Liver (tissue), 8 donors: ENCODE measurements at regions not wholly inside any gene's neighbourhood (a gene's known extent, or its start where the extent isn't known, plus 50 kb on each side); places are given as distances from the start of the nearest gene placed in this dataset.
"Not testable (repeated sequence)": the region's sequence is repeated elsewhere in the genome, so short reads cannot be mapped to it uniquely, and the experiment has no call there.

Source experiments
- DNase-seq: peaks from one replicate; pipeline ENCODE4 v3.0.0-alpha.2; 2017; ENCODE audit warnings: low spot score
- H3K27ac ChIP-seq, 2 donors: one replicate each; pipeline ENCODE4 v1.7.0; 2013; ENCODE audit warnings: inconsistent platforms in 2 of 2, low read length in 2 of 2, control low read depth in 1 of 2, low read depth in 1 of 2, mild to moderate bottlenecking in 1 of 2
- H3K27me3 ChIP-seq, 4 donors: one replicate each; pipeline versions ENCODE4 v1.6.1 to v1.7.0; 2013; ENCODE audit warnings: low read length in 3 of 4, inconsistent platforms in 1 of 4, mild to moderate bottlenecking in 1 of 4, moderate library complexity in 1 of 4; ENCODE audit not compliant: control insufficient read depth in 4 of 4, insufficient read depth in 4 of 4
- H3K36me3 ChIP-seq, 4 donors: one replicate each; pipeline versions ENCODE4 v1.6.1 to v1.7.0; 2013; ENCODE audit warnings: low read length in 3 of 4, mild to moderate bottlenecking in 3 of 4, low read depth in 1 of 4, moderate library complexity in 1 of 4; ENCODE audit not compliant: control insufficient read depth in 4 of 4, insufficient read depth in 3 of 4
- H3K4me1 ChIP-seq, 4 donors: one replicate each; pipeline versions ENCODE4 v1.6.1 to v1.7.0; 2013; ENCODE audit warnings: low read length in 3 of 4, mild to moderate bottlenecking in 3 of 4, moderate library complexity in 1 of 4; ENCODE audit not compliant: control insufficient read depth in 4 of 4, insufficient read depth in 4 of 4
- H3K4me3 ChIP-seq, 3 donors: one replicate each; pipeline versions ENCODE4 v1.6.1 to v1.7.0; 2013; ENCODE audit warnings: low read length in 3 of 3, control low read depth in 1 of 3, low read depth in 1 of 3, mild to moderate bottlenecking in 1 of 3
- H3K9ac ChIP-seq, 2 donors: one replicate each; pipeline ENCODE4 v1.7.0; 2013; ENCODE audit warnings: low read length in 2 of 2, mild to moderate bottlenecking in 2 of 2, moderate library complexity in 2 of 2, control low read depth in 1 of 2, low read depth in 1 of 2
- H3K9me3 ChIP-seq, 4 donors: one replicate each; pipeline versions ENCODE4 v1.6.1 to v1.7.0; 2013; ENCODE audit warnings: low read length in 3 of 4; ENCODE audit not compliant: control insufficient read depth in 4 of 4
- FOXA1 ChIP-seq: IDR thresholded peaks from 2 replicates; pipeline ENCODE4 v1.6.1; 2016; ENCODE audit warnings: antibody characterized with exemption
- FOXA2 ChIP-seq: IDR thresholded peaks from 2 replicates; pipeline ENCODE4 v1.6.1; 2016; ENCODE audit warnings: antibody characterized with exemption
- GABPA ChIP-seq, 2 donors: IDR thresholded peaks in 1 of 2; conservative IDR thresholded peaks in 1 of 2; 2 replicates each; pipeline ENCODE4 v1.6.1; 2016; ENCODE audit warnings: antibody characterized with exemption in 2 of 2, mild to moderate bottlenecking in 1 of 2, moderate library complexity in 1 of 2
- HNF4A ChIP-seq, 2 donors: conservative IDR thresholded peaks; 2 replicates each; pipeline ENCODE4 v1.6.1; 2016; ENCODE audit warnings: antibody characterized with exemption in 2 of 2, mild to moderate bottlenecking in 2 of 2
- HNF4G ChIP-seq: IDR thresholded peaks from 2 replicates; pipeline ENCODE4 v1.6.1; 2016; ENCODE audit warnings: antibody characterized with exemption
- JUND ChIP-seq, 2 donors: IDR thresholded peaks; 2 replicates each; pipeline ENCODE4 v1.6.1; 2016; ENCODE audit warnings: antibody characterized with exemption in 2 of 2
- RAD21 ChIP-seq, 2 donors: IDR thresholded peaks; 2 replicates each; pipeline ENCODE4 v1.6.1; 2016; ENCODE audit warnings: antibody characterized with exemption in 2 of 2, mild to moderate bottlenecking in 2 of 2
- RXRA ChIP-seq, 2 donors: IDR thresholded peaks; 2 replicates each; pipeline ENCODE4 v1.6.1; 2017 to 2018; ENCODE audit warnings: antibody characterized with exemption in 2 of 2, mild to moderate bottlenecking in 1 of 2
- TAF1 ChIP-seq: conservative IDR thresholded peaks from 2 replicates; pipeline ENCODE4 v1.6.1; 2016; ENCODE audit warnings: antibody characterized with exemption, mild to moderate bottlenecking
- WGBS: extraction: QIAGEN DNeasy Blood & Tissue Kit; methylation state at CpG from one replicate; pipeline ENCODE4 v1.1.7; 2013; 5-methylcytosine and 5-hydroxymethylcytosine counted together
- TF ChIP-seq, protein P1 (sequence below): IDR thresholded peaks from 2 replicates; pipeline ENCODE4 v1.6.1; 2016; ENCODE audit warnings: antibody characterized with exemption, mild to moderate bottlenecking
- TF ChIP-seq, protein P2 (sequence below): fragments of 150-350 bp; IDR thresholded peaks from 2 replicates; pipeline ENCODE4 v1.5.1; 2017; ENCODE audit warnings: improper control_type of control experiment, low read depth, low read length; ENCODE audit not compliant: missing input control
- donor health status: healthy.
- donor health status: healthy.
- donor health status: healthy.
- donor health status: healthy.
- donor health status: healthy.

DNA sequence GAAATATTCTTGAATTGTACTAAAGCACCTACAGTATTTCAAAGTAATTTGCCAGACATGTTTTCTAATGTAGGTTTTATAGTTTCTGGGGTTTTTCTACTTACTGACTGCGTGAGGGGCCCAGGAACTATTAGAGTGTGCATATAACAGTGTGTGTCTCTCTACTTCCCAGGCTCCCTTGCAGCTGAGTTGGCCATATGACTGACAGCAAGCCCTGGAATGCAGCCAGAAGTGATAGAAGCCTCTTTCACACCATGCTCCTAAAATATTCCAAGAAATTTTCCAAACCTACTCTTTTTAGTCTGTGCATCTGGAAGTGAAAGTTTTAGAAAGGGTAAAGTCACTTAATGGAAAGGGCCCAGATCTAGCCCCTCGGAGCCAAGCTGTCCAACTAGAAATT, 96.7 kb upstream of the SLC7A11 start (continued):
- no peak for TF ChIP-seq FOXA1

DNA sequence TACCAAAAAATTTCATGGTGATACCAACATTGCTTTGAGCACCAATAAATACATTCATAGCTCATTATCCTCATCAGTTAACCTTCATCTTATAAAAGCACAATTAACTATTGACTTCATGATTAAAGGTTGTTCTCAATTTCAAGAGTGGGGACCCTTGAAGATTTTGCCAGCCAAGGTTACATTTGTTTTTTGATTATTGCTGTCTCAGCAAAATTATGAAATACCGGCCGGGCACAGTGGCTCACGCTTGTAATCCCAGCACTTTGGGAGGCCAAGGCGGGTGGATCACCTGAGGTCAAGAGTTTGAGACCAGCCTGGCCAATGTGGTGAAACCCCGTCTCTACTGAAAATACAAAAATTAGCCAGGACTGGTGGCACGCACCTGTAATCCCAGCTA, 96.1 kb upstream of the SLC7A11 start:
- not testable (repeated sequence) for DNase-seq, H3K9ac ChIP-seq
- WGBS = 90% methylated on average over 6 of the region's 6 CpGs

GRCh38 chr4:138334346-138335016, 92.3 kb upstream of the SLC7A11 start:
- H3K9ac ChIP-seq = no peak overlapping the region
- no peak overlapping the region for H3K27ac ChIP-seq
- peak overlapping the region in 2 of 3 donors; percentile 8 to 41 for H3K4me3 ChIP-seq
- no peaks in the 10 kb centered on the region for H3K36me3 ChIP-seq
- TF ChIP-seq HNF4A (conservative IDR thresholded peaks at IDR 0.05) (peak in 1 of 2 donors; percentile 16), RXRA (IDR thresholded peaks at IDR 0.05) (peak in 1 of 2 donors; percentile 20), TAF1 (no peak), GABPA (IDR thresholded peaks at IDR 0.05 in 1 of 2, conservative IDR thresholded peaks at IDR 0.05 in 1 of 2) (no peak)
- peaks cover 0 to 9% (median 7%) of the 10 kb centered on the region in 4 donors for H3K4me1 ChIP-seq
- H3K27me3 ChIP-seq = no peaks in the 10 kb centered on the region
- no peaks in the 10 kb centered on the region for H3K9me3 ChIP-seq
- WGBS = 38% methylated on average over 9 of the region's 9 CpGs
- no peak for DNase-seq

More for the DNA sequence above, 96.1 kb upstream of the SLC7A11 start:
- H3K4me1 ChIP-seq, H3K27me3 ChIP-seq, H3K27ac ChIP-seq, H3K9me3 ChIP-seq, H3K4me3 ChIP-seq, H3K36me3 ChIP-seq: not testable (repeated sequence)

GRCh38 chr4:138332415-138332814, 90.3 kb upstream of the SLC7A11 start:
- not testable (repeated sequence) for H3K9me3 ChIP-seq, DNase-seq

GRCh38 chr4:138330531-138330930, 88.4 kb upstream of the SLC7A11 start:
- 41% methylated on average over 2 of the region's 2 CpGs for WGBS
- no peak overlapping the region for H3K4me3 ChIP-seq
- no peak overlapping the region for H3K9ac ChIP-seq
- H3K27ac ChIP-seq = no peak overlapping the region
- H3K27me3 ChIP-seq = no peaks in the 10 kb centered on the region
- TF ChIP-seq FOXA2 = no peak
- no peaks in the 10 kb centered on the region for H3K9me3 ChIP-seq
- H3K4me1 ChIP-seq = peaks cover 0 to 9% (median 7%) of the 10 kb centered on the region in 4 donors
- no peaks in the 10 kb centered on the region for H3K36me3 ChIP-seq
- DNase-seq = no peak

More at GRCh38 chr4:138332415-138332814, 90.3 kb upstream of the SLC7A11 start:
- not testable (repeated sequence) for H3K4me3 ChIP-seq, H3K9ac ChIP-seq, H3K27me3 ChIP-seq, H3K36me3 ChIP-seq, H3K27ac ChIP-seq, H3K4me1 ChIP-seq
- 93% methylated on average over 1 of the region's 1 CpG for WGBS

- Histone ChIP-seq H3K9ac (no peak overlapping the region), H3K9me3 (no peaks in the 10 kb centered on the region), H3K4me3 (no peak overlapping the region), H3K36me3 (no peaks in the 10 kb centered on the region), H3K4me1 (peaks cover 0 to 4% (median 3%) of the 10 kb centered on the region in 4 donors), H3K27ac (no peak overlapping the region), H3K27me3 (no peaks in the 10 kb centered on the region)
- DNase-seq = no peak
- WGBS = 89% methylated on average over 6 of the region's 6 CpGs
- no peak for TF ChIP-seq FOXA2
- no peak for TF ChIP-seq TAF1
- TF ChIP-seq, protein P1, sequence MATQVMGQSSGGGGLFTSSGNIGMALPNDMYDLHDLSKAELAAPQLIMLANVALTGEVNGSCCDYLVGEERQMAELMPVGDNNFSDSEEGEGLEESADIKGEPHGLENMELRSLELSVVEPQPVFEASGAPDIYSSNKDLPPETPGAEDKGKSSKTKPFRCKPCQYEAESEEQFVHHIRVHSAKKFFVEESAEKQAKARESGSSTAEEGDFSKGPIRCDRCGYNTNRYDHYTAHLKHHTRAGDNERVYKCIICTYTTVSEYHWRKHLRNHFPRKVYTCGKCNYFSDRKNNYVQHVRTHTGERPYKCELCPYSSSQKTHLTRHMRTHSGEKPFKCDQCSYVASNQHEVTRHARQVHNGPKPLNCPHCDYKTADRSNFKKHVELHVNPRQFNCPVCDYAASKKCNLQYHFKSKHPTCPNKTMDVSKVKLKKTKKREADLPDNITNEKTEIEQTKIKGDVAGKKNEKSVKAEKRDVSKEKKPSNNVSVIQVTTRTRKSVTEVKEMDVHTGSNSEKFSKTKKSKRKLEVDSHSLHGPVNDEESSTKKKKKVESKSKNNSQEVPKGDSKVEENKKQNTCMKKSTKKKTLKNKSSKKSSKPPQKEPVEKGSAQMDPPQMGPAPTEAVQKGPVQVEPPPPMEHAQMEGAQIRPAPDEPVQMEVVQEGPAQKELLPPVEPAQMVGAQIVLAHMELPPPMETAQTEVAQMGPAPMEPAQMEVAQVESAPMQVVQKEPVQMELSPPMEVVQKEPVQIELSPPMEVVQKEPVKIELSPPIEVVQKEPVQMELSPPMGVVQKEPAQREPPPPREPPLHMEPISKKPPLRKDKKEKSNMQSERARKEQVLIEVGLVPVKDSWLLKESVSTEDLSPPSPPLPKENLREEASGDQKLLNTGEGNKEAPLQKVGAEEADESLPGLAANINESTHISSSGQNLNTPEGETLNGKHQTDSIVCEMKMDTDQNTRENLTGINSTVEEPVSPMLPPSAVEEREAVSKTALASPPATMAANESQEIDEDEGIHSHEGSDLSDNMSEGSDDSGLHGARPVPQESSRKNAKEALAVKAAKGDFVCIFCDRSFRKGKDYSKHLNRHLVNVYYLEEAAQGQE = no peak
- TF ChIP-seq HNF4G = no peak
- TF ChIP-seq HNF4A (conservative IDR thresholded peaks at IDR 0.05) = no peak
- no peak for TF ChIP-seq JUND (IDR thresholded peaks at IDR 0.05)
- TF ChIP-seq, protein P2, sequence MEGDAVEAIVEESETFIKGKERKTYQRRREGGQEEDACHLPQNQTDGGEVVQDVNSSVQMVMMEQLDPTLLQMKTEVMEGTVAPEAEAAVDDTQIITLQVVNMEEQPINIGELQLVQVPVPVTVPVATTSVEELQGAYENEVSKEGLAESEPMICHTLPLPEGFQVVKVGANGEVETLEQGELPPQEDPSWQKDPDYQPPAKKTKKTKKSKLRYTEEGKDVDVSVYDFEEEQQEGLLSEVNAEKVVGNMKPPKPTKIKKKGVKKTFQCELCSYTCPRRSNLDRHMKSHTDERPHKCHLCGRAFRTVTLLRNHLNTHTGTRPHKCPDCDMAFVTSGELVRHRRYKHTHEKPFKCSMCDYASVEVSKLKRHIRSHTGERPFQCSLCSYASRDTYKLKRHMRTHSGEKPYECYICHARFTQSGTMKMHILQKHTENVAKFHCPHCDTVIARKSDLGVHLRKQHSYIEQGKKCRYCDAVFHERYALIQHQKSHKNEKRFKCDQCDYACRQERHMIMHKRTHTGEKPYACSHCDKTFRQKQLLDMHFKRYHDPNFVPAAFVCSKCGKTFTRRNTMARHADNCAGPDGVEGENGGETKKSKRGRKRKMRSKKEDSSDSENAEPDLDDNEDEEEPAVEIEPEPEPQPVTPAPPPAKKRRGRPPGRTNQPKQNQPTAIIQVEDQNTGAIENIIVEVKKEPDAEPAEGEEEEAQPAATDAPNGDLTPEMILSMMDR = no peak
- no peak for TF ChIP-seq RAD21 (IDR thresholded peaks at IDR 0.05)
Observed at GRCh38 chr4:138329506-138330070, 87.4 kb upstream of the SLC7A11 start.
